HepG2 (cell line): ENCODE measurements at regions not wholly inside any gene's neighbourhood (a gene's known extent, or its start where the extent isn't known, plus 50 kb on each side); places are given as distances from the start of the nearest gene placed in this dataset.

Experiments used
- ATAC-seq: fragments of 200-7000 bp; cut with Tn5 transposase; 3 replicates; pipeline ENCODE4 v1.9.1; 2020; ENCODE audit warnings: mild to moderate bottlenecking, moderate library complexity
- BruUV-seq: library from RNA; stranded (reverse); fragments of 400-500 nt; replicated peaks from 2 replicates; lab custom pipeline; 2021; lab: Mats Ljungman, UMichigan
- CTCF ChIA-PET: fragments of 300-600 bp; formaldehyde crosslinking; extraction: SDS; loops from one replicate; lab custom pipeline; 2021; ENCODE audit warnings: low total read pairs, inconsistent platforms, low intra/inter-chr PET ratio; lab: Yijun Ruan, JAX
- POLR2A ChIA-PET: fragments of 350-600 bp; sonication (Branson Sonifier 250); formaldehyde crosslinking; loops from one replicate; lab custom pipeline; 2020; ENCODE audit warnings: antibody characterized with exemption, inconsistent platforms; lab: Yijun Ruan, JAX
- DNase-seq: peaks from one replicate; pipeline ENCODE4 v3.0.0-alpha.2; 2015; ENCODE audit warnings: low spot score
- FAIRE-seq: peaks from 3 replicates; lab custom pipeline; 2011; peaks lifted over from hg19 to GRCh38; lab: Jason Lieb, UNC
- H2AFZ ChIP-seq: one replicate; pipeline ENCODE4 v1.6.1; 2011; ENCODE audit warnings: low read length, inconsistent platforms
- H3K27ac ChIP-seq: fragments of 300-600 bp; 3 replicates; pipeline ENCODE4 v1.8.0; 2011; ENCODE audit warnings: mixed run types, mild to moderate bottlenecking, mixed read lengths, low read length, inconsistent platforms; ENCODE audit not compliant: insufficient read depth; ENCODE audit errors: extremely low read length
- H3K27me3 ChIP-seq, 2 experiments: fragments of 200-600 bp in 1 of 2; 2 replicates in 1 of 2; 3 replicates in 1 of 2; pipeline versions ENCODE4 v1.6.0 to v1.8.0; 2011; ENCODE audit warnings: low read length in 2 of 2, mild to moderate bottlenecking in 2 of 2, moderate library complexity in 2 of 2, inconsistent platforms in 1 of 2; ENCODE audit not compliant: insufficient read depth in 2 of 2, control insufficient read depth in 1 of 2
- H3K36me3 ChIP-seq, 2 experiments: fragments of 200-600 bp in 1 of 2; replicated peaks in 1 of 2; 2 replicates in 1 of 2; 3 replicates in 1 of 2; pipeline versions ENCODE4 v1.5.1 to v1.8.0; 2011; ENCODE audit warnings: low read length in 2 of 2, inconsistent platforms in 1 of 2; ENCODE audit not compliant: insufficient read depth in 2 of 2, control insufficient read depth in 1 of 2
- H3K4me1 ChIP-seq: 2 replicates; pipeline ENCODE4 v1.5.1; 2012; ENCODE audit warnings: low read length, inconsistent platforms; ENCODE audit not compliant: insufficient read depth
- H3K4me2 ChIP-seq: 2 replicates; pipeline ENCODE4 v1.6.0; 2011; ENCODE audit warnings: low read depth, low read length, inconsistent platforms
- H3K4me3 ChIP-seq, 3 experiments: fragments of 200-600 bp in 1 of 3; sonication (generic), shearing (Covaris generic) in 1 of 3; replicated peaks in 1 of 3; 2 replicates each; pipeline ENCODE4 v1.5.1; 2011 to 2016; ENCODE audit warnings: low read length in 3 of 3, inconsistent platforms in 2 of 3, low read depth in 2 of 3, mild to moderate bottlenecking in 2 of 3, control low read depth in 1 of 3, mixed read lengths in 1 of 3; ENCODE audit not compliant: insufficient read depth in 1 of 3
- H3K79me2 ChIP-seq: one replicate; pipeline ENCODE4 v1.6.1; 2011; ENCODE audit warnings: low read length, inconsistent platforms; ENCODE audit not compliant: insufficient read depth
- H3K9ac ChIP-seq: 2 replicates; pipeline ENCODE4 v1.6.0; 2011; ENCODE audit warnings: mild to moderate bottlenecking, low read depth, low read length, inconsistent platforms; ENCODE audit not compliant: insufficient read depth
- H3K9me3 ChIP-seq: 2 replicates; pipeline ENCODE4 v1.5.1; 2012; ENCODE audit warnings: mild to moderate bottlenecking, low read length
- H4K20me1 ChIP-seq: 2 replicates; pipeline ENCODE4 v1.6.0; 2011; ENCODE audit warnings: inconsistent platforms, mild to moderate bottlenecking, low read length, moderate library complexity; ENCODE audit not compliant: insufficient read depth
- NCOA5 ChIP-seq: sonication (generic); formaldehyde crosslinking; IDR thresholded peaks from 2 replicates; pipeline ENCODE4 v1.4.0; 2020; ENCODE audit warnings: missing genetic modification reagents
- NFKB2 ChIP-seq: sonication (generic); formaldehyde crosslinking; IDR thresholded peaks from 2 replicates; pipeline ENCODE4 v1.4.0; 2020; ENCODE audit warnings: missing genetic modification reagents, borderline replicate concordance
- PITX1 ChIP-seq: sonication (generic); formaldehyde crosslinking; IDR thresholded peaks from 2 replicates; pipeline ENCODE4 v1.5.1; 2020; ENCODE audit warnings: mild to moderate bottlenecking, missing genetic modification reagents
- PLRG1 ChIP-seq: fragments of 450-650 bp; conservative IDR thresholded peaks from 2 replicates; pipeline ENCODE4 v1.6.1; 2016
- RBM39 ChIP-seq: fragments of 200-400 bp; formaldehyde crosslinking; IDR thresholded peaks from one replicate; pipeline ENCODE4 v1.6.1; 2018; ENCODE audit warnings: antibody characterized with exemption, mild to moderate bottlenecking, low read depth, low read length; ENCODE audit not compliant: poor library complexity, severe bottlenecking
- RNF2 ChIP-seq: fragments of 450-650 bp; conservative IDR thresholded peaks from 2 replicates; pipeline ENCODE4 v1.6.1; 2016; ENCODE audit warnings: low read depth
- XBP1 ChIP-seq: sonication (generic); formaldehyde crosslinking; IDR thresholded peaks from 2 replicates; pipeline ENCODE4 v1.5.0; 2020; ENCODE audit warnings: missing genetic modification reagents
- ZNF296 ChIP-seq: sonication (generic); formaldehyde crosslinking; conservative IDR thresholded peaks from 2 replicates; pipeline ENCODE4 v1.5.0; 2020; ENCODE audit warnings: mild to moderate bottlenecking, missing genetic modification reagents
- ZNF556 ChIP-seq: sonication (generic); formaldehyde crosslinking; IDR thresholded peaks from 2 replicates; pipeline ENCODE4 v1.4.0; 2020; ENCODE audit warnings: mild to moderate bottlenecking, missing genetic modification reagents, borderline replicate concordance
- ZNF644 ChIP-seq: IDR thresholded peaks from 2 replicates; pipeline ENCODE4 v1.6.1; 2016; ENCODE audit warnings: low read depth
- ZNF777 ChIP-seq: sonication (generic); formaldehyde crosslinking; IDR thresholded peaks from 2 replicates; pipeline ENCODE4 v1.4.0; 2020; ENCODE audit warnings: missing genetic modification reagents
- ZNF780A ChIP-seq: sonication (generic); formaldehyde crosslinking; IDR thresholded peaks from 2 replicates; pipeline ENCODE4 v1.8.0; 2022; ENCODE audit warnings: mild to moderate bottlenecking, missing genetic modification reagents, moderate library complexity
- ZNF891 ChIP-seq: sonication (generic); formaldehyde crosslinking; IDR thresholded peaks from 2 replicates; pipeline ENCODE4 v1.5.0; 2020; ENCODE audit warnings: mild to moderate bottlenecking, missing genetic modification reagents
- WGBS: methylation state at CpG from one replicate; pipeline ENCODE4 v1.1.6; 2017; ENCODE audit warnings: low lambda C conversion rate; 5-methylcytosine and 5-hydroxymethylcytosine counted together
- in situ Hi-C: cut with HindIII; loops from 2 replicates; pipeline ENCODE4 v1.10.0; 2017; ENCODE audit warnings: low pct_unique_long_range_greater_than_20kb; ENCODE audit not compliant: extremely low pct_ligation_motif_present
- intact Hi-C: fragments of 100-400 bp; cut with micrococcal nuclease; formaldehyde crosslinking; loops from one replicate; pipeline ENCODE4 v1.10.0; 2022; ENCODE audit not compliant: unreplicated experiment
- TF ChIP-seq, protein P1 (sequence below): sonication (generic); formaldehyde crosslinking; IDR thresholded peaks from 2 replicates; pipeline ENCODE4 v1.4.0; 2020; ENCODE audit warnings: missing genetic modification reagents, borderline replicate concordance
- TF ChIP-seq, protein P2 (sequence below): sonication (generic); formaldehyde crosslinking; IDR thresholded peaks from 2 replicates; pipeline ENCODE4 v1.4.0; 2020; ENCODE audit warnings: low read depth, mild to moderate bottlenecking, missing genetic modification reagents
- TF ChIP-seq, protein P3 (sequence below): sonication (generic); formaldehyde crosslinking; IDR thresholded peaks from 2 replicates; pipeline ENCODE4 v1.5.0; 2020; ENCODE audit warnings: missing genetic modification reagents
- TF ChIP-seq, protein P4 (sequence below): sonication (generic); formaldehyde crosslinking; IDR thresholded peaks from 2 replicates; pipeline ENCODE4 v1.4.0; 2020; ENCODE audit warnings: mild to moderate bottlenecking, missing genetic modification reagents, borderline replicate concordance
- TF ChIP-seq, protein P5 (sequence below): IDR thresholded peaks from 2 replicates; pipeline ENCODE4 v1.6.1; 2016; ENCODE audit warnings: control low read depth

DNA sequence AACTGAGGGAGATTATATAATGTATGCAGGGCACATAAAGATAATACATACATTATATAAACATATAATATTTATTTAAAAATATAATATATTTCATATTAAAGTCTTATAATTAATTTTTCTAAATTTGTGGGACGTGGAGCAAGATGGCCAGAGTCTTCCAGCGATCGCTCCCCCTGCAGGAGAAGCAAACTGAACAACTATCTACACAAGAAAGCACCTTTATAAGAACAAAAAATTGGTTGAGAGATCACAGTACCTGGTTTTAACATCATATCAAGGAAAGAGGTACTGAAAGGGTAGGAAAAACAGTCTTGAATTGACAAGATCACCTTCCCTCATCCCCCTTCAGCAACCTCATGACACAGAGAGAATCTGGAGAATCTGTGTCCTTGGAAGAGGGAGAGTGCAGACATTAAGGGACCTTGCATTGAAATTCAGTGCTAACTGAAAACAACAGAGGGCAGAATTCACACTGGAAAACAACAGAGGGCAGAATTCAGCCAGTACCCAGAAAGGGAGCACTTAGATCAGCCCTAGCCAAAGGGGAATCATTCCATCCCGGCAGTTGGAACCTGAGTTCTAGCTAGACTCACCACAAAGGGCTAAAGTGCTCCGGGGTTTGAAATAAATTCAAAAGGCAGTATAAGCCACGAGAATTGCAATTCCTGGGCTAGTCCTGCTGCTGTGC lies 262.5 kb upstream of the NDST3 start:
- H3K4me1 ChIP-seq = no peaks in the 10 kb centered on the region
- H3K27ac ChIP-seq = no peak overlapping the region
- no peak overlapping the region for H3K4me2 ChIP-seq
- H3K79me2 ChIP-seq = no peaks in the 10 kb centered on the region
- no peak overlapping the region for H2AFZ ChIP-seq
- H3K4me3 ChIP-seq = no peak overlapping the region
- in situ Hi-C loops (no loop called here), intact Hi-C loops (no loop called here)
- ATAC-seq (no peak), FAIRE-seq (no peak), DNase-seq (no peak)
- 31% methylated on average over 6 of the region's 6 CpGs for WGBS
- H3K9me3 ChIP-seq = no peaks in the 10 kb centered on the region
- ChIA-PET POLR2A (no interaction called here), CTCF (no interaction called here)
- TF ChIP-seq XBP1 (CRISPR knock-in tag) (no peak), PLRG1 (no peak), RBM39 (no peak), ZNF644 (CRISPR knock-in tag) (no peak), NCOA5 (CRISPR knock-in tag) (no peak), ZNF556 (CRISPR knock-in tag) (no peak), PITX1 (CRISPR knock-in tag) (no peak), RNF2 (no peak), ZNF780A (CRISPR knock-in tag) (no peak), ZNF891 (CRISPR knock-in tag) (no peak), NFKB2 (CRISPR knock-in tag) (no peak), ZNF777 (CRISPR knock-in tag) (no peak), ZNF296 (CRISPR knock-in tag) (no peak)
- TF ChIP-seq, protein P1, sequence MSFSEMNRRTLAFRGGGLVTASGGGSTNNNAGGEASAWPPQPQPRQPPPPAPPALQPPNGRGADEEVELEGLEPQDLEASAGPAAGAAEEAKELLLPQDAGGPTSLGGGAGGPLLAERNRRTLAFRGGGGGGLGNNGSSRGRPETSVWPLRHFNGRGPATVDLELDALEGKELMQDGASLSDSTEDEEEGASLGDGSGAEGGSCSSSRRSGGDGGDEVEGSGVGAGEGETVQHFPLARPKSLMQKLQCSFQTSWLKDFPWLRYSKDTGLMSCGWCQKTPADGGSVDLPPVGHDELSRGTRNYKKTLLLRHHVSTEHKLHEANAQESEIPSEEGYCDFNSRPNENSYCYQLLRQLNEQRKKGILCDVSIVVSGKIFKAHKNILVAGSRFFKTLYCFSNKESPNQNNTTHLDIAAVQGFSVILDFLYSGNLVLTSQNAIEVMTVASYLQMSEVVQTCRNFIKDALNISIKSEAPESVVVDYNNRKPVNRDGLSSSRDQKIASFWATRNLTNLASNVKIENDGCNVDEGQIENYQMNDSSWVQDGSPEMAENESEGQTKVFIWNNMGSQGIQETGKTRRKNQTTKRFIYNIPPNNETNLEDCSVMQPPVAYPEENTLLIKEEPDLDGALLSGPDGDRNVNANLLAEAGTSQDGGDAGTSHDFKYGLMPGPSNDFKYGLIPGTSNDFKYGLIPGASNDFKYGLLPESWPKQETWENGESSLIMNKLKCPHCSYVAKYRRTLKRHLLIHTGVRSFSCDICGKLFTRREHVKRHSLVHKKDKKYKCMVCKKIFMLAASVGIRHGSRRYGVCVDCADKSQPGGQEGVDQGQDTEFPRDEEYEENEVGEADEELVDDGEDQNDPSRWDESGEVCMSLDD (CRISPR knock-in tag) = no peak
- TF ChIP-seq, protein P2, sequence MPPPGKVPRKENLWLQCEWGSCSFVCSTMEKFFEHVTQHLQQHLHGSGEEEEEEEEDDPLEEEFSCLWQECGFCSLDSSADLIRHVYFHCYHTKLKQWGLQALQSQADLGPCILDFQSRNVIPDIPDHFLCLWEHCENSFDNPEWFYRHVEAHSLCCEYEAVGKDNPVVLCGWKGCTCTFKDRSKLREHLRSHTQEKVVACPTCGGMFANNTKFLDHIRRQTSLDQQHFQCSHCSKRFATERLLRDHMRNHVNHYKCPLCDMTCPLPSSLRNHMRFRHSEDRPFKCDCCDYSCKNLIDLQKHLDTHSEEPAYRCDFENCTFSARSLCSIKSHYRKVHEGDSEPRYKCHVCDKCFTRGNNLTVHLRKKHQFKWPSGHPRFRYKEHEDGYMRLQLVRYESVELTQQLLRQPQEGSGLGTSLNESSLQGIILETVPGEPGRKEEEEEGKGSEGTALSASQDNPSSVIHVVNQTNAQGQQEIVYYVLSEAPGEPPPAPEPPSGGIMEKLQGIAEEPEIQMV = no peak
- TF ChIP-seq, protein P3, sequence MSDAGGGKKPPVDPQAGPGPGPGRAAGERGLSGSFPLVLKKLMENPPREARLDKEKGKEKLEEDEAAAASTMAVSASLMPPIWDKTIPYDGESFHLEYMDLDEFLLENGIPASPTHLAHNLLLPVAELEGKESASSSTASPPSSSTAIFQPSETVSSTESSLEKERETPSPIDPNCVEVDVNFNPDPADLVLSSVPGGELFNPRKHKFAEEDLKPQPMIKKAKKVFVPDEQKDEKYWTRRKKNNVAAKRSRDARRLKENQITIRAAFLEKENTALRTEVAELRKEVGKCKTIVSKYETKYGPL (CRISPR knock-in tag) = no peak
- TF ChIP-seq, protein P4, sequence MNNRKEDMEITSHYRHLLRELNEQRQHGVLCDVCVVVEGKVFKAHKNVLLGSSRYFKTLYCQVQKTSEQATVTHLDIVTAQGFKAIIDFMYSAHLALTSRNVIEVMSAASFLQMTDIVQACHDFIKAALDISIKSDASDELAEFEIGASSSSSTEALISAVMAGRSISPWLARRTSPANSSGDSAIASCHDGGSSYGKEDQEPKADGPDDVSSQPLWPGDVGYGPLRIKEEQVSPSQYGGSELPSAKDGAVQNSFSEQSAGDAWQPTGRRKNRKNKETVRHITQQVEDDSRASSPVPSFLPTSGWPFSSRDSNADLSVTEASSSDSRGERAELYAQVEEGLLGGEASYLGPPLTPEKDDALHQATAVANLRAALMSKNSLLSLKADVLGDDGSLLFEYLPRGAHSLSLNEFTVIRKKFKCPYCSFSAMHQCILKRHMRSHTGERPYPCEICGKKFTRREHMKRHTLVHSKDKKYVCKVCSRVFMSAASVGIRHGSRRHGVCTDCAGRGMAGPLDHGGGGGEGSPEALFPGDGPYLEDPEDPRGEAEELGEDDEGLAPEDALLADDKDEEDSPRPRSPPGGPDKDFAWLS (CRISPR knock-in tag) = no peak
- TF ChIP-seq, protein P5, sequence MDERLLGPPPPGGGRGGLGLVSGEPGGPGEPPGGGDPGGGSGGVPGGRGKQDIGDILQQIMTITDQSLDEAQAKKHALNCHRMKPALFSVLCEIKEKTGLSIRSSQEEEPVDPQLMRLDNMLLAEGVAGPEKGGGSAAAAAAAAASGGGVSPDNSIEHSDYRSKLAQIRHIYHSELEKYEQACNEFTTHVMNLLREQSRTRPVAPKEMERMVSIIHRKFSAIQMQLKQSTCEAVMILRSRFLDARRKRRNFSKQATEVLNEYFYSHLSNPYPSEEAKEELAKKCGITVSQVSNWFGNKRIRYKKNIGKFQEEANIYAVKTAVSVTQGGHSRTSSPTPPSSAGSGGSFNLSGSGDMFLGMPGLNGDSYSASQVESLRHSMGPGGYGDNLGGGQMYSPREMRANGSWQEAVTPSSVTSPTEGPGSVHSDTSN (CRISPR knock-in tag) = no peak
- no peaks in the 10 kb centered on the region for H3K27me3 ChIP-seq
- H3K36me3 ChIP-seq = no peaks in the 10 kb centered on the region
- H3K9ac ChIP-seq = no peak overlapping the region
- no peaks in the 10 kb centered on the region for H4K20me1 ChIP-seq
- BruUV-seq = no TSS peak
